ENCODE measurements at regions not wholly inside any gene's neighbourhood (a gene's known extent, or its start where the extent isn't known, plus 50 kb on each side); places are given as distances from the start of the nearest gene placed in this dataset.
"Not testable (repeated sequence)": the region's sequence is repeated elsewhere in the genome, so short reads cannot be mapped to it uniquely, and the experiment has no call there.

DNA sequence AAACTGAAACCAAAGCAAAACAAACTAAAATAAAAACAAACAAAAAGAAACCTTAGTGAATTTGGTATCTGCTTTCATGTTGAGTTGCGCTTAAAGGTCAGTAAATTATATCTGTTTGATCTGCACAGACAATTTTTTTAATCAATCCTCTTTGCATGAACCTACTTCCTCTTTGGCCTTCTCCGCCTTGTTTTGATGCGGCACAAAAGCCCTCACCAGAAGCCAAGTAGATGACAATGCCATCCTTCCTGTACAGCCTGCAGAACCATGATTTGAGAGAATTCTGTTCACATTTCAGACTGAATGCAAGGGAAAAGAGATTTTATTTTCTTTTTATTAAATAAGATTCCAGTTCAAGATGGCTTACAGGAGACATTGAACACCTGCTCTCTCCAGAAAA lies 473.6 kb upstream of the FTMT start:
- DNase-seq, result peak; percentile 6

DNA sequence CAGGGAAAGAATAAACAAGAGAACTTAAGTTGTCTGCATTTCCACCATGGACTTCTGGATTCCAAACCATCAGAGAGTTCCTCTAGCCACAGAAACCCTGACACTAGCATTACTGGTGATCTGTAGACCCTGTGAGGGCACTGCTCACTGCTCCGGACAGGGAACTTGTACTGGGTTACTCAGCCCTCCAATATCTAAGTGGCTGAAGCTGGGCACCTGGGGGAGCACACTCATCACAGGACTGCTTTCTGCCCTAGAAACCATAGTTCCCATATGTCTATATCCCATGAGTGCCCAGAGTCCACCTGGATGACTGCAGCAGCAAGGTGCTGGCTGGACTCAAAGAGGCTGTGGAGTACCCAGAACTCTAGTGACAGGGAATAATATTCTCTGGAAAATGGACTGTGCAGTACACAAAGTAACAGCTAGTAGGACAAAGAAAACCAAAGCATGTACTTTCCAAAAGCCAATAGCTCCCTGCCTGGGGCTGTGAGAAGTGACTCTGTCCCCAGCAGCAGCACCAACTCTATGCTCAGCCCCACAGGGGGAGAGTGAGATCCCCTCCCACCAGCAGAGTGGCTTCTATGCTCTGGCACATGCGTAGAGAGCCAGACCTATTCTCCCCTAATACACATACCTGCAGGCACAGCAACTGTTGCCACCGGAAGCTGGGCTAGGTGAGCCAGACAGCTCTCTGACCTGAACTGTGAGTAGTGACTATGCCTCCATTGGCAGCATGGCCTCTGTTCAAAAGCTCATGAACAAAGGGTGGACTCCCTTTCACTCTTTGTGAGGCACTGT lies 472.9 kb upstream of the FTMT start:
- no peak for DNase-seq

DNA sequence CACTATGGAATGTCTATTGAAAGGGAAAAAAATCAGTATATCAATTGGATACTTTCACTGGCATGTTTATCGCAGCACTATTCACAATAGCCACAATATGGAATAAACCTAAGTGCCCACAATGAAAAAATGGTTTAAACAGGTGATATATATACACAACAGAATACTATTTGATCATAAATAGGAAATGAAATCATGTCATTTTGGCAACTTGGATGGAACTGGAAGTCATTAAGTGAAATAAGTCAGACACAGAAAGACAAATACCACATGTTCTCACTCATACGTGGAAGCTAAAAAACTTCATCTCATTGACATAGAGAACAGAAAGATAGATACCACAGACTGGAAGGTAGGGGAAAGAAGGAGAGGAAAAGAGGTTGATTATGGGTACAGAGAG lies 471.6 kb upstream of the FTMT start:
- DNase-seq, result no peak

DNA sequence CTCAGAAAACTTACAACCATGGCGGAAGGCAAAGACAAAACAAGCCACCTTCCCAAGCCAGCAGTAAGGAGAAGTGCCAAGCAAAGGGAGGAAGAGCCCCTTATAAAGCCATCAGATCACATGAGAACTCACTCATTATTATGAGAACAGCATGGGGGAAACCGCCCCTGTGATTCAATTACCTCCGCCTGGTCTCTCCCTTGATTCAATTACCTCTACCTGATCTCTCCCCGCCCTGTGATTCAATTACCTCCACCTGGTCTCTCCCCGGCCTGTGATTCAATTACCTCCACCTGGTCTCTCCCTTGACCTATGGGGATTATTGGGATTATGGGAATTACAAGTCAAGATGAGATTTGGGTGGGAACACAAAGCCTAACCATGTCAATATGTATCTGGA lies 467.3 kb upstream of the FTMT start:
- DNase-seq, result peak; percentile 35

DNA sequence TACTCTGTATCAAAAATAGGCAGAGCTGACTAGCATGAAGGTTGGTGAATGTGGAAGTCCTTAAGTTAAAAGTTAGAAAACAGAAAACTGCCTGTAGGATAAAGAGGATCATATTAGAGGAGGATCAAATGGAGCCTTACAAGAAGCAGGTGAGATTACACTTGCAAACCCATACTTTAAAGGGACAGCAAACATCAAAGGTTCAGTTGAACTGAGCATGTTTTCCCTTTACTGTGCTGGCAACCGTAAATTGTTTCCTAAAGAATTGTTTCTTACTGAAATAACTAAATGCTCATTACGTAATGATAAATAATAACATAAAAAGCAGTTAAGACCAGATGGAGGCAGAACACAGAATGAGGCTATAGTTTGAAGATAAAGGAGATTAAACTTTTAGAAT lies 465.3 kb upstream of the FTMT start:
- no peak for DNase-seq

DNA sequence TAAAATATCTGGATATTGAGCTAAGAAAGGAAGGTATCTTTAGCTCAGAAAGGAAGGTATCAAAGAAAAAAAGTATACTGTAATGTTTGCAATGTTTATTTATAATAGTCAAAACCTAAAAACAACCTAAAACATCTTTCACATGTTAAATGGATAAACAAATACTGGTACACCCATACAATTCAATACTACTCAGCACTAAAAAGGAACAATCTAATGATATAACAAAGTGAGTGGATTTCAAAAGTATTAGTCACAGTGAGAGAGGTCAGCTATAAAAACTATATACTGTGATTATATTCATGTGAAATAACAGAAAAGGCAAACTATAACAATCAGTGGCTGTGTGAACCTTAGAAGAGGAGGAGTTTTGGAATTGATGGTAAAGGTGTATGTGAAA lies 455.0 kb upstream of the FTMT start:
- DNase-seq, result no peak

DNA sequence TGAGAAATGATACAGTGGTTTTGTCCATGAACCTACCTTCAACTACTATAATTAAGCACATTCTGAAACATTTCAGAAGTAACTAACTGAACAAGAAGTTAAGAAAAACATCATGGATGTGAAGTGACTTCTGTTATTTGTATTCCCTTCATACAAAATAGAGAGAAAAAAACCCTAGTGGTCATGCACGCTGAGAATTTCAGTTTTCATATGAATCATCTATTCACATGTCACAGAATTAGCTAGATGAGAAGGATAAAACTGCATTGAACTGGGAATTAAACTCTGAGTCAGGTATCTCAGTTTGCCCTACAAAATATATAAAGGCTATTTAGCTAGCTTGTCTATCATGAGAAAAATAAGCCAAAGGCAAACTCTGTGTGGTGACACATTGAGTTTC lies 451.8 kb upstream of the FTMT start:
- no peak for DNase-seq

DNA sequence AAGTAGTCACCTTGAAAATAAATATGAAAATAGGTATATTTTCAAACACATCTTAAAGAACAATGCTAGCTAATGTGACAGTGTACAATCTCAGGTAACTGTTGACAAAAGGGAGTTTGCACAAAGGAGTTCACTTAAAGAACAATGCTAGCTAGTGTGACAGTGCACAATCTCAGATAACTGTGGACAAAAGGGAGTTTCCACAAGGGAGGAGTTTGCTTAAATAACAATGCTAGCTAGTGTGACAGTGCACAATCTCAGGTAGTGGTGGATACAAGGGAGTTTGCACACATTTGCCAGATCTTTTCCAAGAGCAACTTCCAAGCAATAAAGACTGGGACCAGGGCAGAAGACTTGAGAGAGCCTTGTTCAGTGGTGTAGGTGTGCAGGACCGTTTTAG lies 442.9 kb upstream of the FTMT start:
- no peak for DNase-seq

DNA sequence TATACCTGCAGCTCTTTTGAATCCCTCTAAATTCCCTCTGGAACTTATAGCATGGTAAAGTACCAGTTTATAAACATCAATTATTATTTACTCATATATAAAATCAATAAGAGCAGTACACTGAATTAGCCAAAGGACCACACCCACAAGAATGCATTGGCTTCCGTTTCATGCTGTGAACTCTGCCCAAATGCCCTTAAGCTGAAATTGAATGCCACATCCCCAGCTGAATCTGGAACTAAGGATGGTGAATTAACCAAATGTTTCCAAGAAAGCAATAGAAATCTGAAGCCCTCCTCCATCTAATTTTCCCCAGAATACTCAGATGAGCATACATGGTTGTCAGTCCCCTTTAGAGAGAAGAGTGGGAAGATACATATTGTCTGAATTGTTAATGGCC lies 436.4 kb upstream of the FTMT start:
- DNase-seq, result no peak

DNA sequence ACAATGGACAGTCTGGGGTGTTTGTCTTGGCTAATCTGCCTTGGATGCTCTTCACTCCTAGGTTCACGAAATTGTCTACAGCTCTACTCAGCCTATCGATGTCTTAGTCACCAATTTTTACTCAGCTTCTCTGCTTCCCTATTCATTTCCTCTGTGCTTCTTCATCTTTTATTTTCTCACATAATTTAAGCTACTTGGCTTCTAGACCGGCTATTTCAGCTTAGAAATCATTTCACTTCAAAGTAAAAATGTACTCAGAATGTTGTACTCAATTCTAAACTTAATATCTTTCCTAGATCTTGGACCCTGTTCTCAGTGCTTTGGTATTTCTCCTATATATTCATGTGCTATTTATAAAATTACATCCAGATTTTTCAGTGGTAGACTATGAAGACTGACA lies 430.0 kb upstream of the FTMT start:
- DNase-seq, result no peak

DNA sequence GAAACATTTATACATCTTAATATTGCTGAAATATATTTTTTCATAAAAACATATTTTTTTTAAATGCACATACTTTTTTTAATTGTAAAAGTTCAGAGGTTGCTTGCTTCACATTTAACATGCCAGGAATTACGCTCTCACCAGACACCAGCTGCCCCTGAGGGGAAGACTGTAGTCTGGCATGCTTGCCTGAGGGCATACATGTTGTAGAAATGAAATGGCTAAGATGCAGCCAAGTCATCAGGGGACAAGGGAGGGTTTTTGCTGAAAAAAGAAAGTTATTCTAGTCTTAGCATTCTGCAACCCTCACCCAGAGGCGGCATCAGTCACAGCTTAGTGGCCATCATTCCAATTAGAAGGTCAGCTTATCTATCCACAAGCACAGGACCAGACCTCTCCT lies 426.7 kb upstream of the FTMT start:
- no peak for DNase-seq

DNA sequence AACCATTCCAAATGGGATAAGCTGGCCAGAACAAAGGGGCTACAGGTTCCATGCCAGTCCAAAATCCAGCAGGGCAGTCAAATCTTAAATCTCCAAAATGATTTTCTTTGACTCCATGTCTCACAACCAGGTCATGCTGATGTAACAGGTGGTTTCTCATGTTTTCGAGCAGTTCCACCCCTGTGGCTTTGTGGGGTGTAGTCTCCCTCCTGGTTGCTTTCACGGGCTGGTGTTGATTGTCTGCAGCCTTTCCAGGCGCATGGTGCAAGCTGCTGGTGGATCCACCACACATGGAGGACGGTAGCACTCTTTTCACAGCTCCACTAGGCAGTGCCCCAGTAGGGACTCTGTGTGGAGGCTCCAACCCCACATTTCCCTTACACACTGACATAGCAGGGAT lies 425.5 kb upstream of the FTMT start:
- no peak for DNase-seq

DNA sequence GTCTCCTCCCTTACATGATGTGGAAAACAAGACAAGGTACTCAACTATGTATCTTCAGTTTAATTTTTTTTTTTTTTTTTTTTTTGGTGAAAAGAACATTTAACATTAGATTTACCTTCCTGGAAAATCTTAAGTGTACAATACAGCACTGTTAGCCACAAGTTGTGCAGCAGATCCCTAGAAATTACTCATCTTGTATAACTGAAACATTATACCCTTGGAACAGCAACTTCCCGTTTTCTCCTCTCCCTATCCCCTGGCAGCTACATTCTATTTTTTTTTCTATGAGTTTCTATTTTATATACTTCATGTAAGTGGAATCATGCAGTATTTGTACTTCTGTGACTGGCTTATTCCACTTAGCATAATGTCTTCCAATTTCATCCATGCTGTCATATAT lies 421.9 kb upstream of the FTMT start:
- DNase-seq, result no peak

DNA sequence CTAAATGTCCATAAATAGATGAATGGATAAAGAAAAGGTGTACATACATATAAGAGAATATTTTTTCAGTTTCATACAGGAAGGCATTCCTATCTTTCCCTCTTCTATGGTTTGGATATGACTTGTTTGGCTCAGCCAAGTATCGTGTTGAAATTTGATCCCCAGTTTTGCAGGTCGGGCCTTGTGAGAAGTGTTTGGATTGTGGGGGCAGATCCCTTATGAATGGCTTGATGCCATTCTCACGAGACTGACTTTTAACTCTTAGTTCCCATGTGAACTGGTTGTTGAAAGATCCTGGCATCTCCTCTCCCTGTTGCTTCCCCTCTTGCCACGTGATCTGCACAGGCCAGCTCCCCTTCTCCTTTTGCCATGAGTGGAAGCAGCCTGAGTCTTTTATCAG lies 421.1 kb upstream of the FTMT start:
- DNase-seq, result no peak

DNA sequence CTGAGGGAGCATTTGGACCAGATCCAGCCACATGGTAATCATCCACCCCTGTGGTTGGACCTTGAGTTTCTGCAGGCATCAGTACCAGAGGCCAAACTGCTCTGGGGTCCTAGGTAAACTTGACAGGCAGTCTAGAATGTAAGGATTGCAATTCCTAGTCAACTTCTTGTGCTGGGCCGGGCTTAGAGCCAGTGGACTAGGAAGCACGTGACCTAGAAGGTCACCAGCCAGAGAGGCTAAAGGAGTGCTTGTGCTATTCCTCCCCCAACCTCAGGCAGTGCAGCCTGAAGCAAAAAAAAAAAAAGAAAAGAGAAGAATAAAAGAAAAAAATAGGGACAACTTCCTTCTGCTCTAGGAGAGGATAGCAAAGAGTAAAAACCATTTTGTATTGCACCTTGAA lies 406.2 kb upstream of the FTMT start:
- DNase-seq, result no peak

DNA sequence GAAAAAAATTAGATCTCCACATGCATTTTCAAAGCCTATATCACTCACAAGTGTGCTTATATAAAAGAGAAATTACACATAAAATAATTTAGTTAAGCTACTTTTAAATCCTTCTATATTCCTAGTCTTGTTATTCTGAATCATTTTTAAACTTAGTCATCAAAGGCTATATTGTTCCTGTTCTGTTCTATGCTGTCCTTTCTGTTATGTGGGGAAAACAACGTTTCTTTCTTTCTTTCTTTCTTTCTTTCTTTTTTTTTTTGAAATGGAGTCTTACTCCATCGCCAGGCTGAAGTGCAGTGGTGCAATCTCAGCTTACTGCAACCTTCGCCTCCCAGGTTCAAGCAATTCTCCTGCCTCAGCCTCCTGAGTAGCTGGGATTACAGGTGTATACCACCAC lies 389.2 kb upstream of the FTMT start:
- DNase-seq, result no peak

DNA sequence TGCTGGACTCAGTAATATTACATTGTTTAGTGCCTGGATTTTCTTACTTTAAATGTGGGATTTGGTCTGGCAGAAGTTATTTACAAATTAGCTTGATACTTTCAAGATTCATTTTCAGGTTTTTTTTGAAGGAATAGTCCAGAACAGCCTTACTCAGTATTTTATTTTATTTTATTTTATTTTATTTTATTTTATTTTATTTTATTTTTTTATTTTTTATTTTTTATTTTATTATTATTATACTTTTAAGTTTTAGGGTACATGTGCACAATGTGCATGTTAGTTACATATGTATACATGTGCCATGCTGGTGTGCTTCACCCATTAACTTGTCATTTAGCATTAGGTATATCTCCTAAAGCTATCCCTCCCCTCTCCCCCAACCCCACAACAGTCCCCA lies 380.5 kb upstream of the FTMT start:
- not testable (repeated sequence) for DNase-seq

DNA sequence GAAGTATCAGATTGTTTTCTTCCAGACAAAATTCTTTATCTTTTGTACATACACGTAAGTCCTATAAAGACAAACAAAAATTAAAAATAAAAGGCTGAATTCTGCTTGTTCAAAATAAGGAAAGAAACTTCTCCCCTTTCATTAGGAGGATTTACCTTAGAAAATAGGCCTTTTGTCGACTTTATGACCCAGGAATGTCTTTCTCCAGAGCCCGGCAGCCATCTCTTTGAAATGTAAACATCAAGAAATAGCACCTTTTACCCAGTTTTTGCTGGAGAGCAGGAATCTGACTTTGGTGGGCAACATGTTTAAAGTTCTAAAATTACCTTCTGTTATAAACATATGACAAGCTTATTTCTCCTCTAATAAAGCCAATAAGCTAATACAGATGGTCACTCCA lies 373.0 kb upstream of the FTMT start:
- DNase-seq, result no peak

DNA sequence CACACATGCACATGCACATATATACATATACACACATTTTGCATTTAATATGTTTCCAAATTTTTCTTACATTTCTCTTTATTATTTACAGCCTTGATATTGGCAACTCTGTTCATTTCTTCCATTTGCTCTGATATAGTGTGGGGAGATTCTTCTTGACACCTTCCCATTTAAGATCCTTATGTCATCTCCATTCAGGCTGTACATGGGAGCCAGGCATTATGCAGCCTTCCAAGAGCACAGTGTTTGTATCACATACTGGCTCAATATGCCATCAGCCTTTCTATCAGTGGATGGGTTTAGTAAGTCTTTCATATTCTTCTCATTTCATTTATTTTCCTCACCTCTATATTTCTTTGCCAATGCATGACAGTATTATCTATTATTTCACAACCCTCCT lies 372.3 kb upstream of the FTMT start:
- DNase-seq, result no peak

DNA sequence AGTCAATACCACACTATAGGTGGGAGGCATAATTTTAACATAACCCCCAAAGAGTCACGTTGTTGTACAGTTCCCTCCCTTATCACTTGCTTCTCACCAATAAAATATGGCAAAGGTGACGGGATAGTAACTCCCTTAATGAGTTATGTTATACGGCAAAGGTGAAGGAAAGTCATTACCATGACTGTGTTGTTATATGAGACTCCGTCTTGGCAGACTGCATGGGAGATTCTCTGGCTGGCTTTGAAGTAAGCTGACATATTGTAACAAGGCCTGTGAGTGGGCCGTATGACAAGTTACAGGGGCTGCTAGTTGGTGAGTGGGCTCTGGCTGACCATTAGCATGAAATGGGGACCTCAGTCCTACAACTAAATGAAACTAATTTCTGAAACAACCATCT lies 366.4 kb upstream of the FTMT start:
- DNase-seq, result no peak

DNA sequence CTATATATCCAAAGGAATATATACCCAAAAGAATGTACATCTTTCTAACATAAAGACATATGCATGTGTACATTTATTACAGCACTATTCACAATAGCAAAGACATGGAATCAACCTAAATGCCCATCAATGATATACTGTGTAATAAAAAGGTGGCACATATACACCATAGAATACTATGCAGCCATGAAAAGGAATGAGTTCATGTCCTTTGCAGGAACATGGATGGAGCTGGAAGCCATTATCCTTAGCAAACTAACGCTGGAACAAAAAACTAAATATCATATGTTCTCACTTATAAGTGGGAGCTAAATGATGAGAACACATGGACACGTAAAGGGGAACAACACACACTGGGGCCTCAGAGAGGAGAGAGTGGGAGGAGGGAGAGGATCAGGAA lies 365.7 kb upstream of the FTMT start:
- DNase-seq, result not testable (repeated sequence)

DNA sequence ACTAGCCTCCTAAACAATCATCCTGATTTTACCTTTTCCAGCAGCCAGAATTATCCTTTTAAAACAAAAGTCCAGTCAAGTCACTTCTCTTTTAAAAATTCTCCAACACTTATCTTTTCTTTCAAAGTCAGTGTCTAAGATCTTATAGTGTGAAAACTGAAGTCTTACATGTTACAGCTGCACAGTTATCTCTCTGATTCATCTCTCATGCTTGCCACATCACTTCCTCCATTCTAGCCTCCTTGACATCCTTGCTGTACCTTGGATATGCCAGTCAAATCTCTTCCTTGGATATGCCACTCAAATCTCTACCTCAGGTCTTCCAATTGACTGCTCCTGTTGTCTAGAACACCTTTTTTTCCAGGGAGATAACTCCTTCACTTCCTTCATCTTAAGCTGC lies 361.7 kb upstream of the FTMT start:
- no peak for DNase-seq

DNA sequence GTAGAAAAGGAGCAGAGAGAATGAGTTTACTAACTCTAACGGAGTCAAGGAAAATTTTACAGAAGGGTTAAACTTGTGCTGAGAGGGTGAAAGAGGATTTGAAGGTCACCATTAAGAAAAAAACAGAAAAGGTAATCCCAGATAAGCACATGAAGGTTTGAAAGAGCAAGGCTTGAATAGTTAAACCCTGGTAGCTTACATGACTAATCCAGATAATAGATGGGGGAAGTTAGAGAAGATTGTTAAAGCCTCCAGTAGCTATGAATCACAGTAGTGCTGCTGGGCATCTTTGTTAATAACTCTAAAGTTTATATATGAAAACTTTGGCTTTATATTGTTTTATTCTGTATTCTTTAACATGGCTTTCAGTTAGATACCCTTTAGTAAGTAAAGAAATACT lies 354.5 kb upstream of the FTMT start:
- no peak for DNase-seq

DNA sequence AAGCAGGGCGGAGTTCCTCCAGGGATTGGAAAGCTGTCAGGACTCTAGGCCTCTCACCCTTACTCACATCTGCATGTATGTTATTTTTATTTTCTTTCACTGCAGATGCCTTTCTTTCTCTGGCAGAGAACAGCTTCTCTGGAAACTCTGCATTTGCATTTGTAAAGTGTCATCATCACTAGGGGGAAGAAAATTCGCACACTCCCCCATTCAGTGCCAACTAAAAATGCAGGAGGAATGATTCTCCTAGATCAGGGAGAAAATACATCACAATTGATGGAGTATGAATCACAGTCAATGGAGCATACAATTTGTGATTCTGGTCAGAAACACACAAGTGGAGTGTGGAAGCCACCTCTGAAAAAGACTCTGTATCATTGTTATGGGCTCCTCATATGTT lies 351.4 kb upstream of the FTMT start:
- no peak for DNase-seq

DNA sequence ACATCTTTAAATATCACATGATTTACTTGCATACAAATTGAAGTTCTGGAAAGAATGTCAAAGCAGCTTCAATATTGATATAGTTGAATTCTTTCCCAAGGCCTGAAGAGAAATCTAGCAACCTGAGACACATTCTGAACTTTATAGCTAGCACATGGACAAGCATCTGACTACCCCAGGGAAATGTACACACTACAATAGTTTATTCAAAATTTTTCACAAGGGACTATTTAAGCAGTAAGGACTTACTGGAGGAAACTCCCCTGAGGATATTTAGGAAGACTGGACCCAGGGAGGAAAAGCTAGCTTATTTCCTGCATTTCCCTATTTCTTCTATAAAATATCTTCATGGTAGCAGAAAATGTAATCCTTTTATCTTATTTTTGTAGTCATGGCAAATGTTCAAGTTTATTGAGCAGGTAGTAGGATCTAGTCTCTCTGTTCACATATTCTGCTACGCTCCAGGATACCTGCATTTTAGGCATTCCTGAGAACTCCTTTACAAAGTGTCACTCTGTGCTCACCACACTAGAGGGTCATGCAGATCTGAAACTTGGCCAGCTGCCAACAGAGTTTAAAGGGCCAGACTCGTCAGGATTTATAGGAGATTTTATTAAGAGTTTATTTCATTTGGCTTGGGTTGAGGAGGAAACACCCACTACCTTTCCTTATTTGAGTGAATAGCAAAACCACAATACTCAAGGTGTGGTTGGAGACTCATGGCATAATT lies 348.4 kb upstream of the FTMT start:
- peak; percentile 20 for DNase-seq

Data from COR-L47 (cell line).